ENCODE measurements at regions not wholly inside any gene's neighbourhood (a gene's known extent, or its start where the extent isn't known, plus 50 kb on each side); places are given as distances from the start of the nearest gene placed in this dataset.

DNA sequence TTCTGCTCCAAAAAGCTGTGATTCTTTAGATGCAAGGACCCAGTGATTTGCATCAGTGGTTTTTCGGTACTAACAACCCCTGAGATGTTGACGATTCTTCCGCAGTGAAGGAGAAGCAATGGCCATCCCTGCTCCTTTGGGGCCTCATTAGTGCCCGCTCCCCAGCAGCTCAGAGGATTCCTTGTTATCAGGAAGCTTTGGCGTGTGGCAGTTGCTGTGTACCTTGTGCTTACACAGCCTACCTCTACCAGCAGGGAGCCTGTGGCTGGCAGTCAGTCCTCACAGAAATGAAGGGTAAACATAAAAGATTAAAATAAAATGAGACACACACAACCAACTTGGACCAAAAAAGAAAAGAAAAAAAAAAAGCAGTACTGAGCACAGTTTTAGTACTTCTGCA is 55.2 kb downstream of the CNTN3 start:
- TF ChIP-seq, protein P1, sequence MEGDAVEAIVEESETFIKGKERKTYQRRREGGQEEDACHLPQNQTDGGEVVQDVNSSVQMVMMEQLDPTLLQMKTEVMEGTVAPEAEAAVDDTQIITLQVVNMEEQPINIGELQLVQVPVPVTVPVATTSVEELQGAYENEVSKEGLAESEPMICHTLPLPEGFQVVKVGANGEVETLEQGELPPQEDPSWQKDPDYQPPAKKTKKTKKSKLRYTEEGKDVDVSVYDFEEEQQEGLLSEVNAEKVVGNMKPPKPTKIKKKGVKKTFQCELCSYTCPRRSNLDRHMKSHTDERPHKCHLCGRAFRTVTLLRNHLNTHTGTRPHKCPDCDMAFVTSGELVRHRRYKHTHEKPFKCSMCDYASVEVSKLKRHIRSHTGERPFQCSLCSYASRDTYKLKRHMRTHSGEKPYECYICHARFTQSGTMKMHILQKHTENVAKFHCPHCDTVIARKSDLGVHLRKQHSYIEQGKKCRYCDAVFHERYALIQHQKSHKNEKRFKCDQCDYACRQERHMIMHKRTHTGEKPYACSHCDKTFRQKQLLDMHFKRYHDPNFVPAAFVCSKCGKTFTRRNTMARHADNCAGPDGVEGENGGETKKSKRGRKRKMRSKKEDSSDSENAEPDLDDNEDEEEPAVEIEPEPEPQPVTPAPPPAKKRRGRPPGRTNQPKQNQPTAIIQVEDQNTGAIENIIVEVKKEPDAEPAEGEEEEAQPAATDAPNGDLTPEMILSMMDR (conservative IDR thresholded peaks at IDR 0.05; ENCODE audit: low read depth, low read length) = no peak
- no peak for TF ChIP-seq EZH2 (IDR thresholded peaks at IDR 0.05; ENCODE audit: borderline replicate concordance, low read depth, low read length, poor library complexity, severe bottlenecking)
- intact Hi-C loops (cut with micrococcal nuclease; ENCODE audit: unreplicated experiment) = no loop called here
- no peak overlapping the region for H3K4me3 ChIP-seq (ENCODE audit: low read depth, low read length, poor library complexity, severe bottlenecking)
- H3K27me3 ChIP-seq (replicated peaks; ENCODE audit: insufficient read depth, low read depth, low read length, poor library complexity) = no peaks in the 10 kb centered on the region
- POLR2A ChIA-PET (ENCODE audit: low non-redundant PET) = no interaction called here
- H3K4me1 ChIP-seq (ENCODE audit: insufficient read depth, low read length, poor library complexity, severe bottlenecking) = no peaks in the 10 kb centered on the region
- no peak overlapping the region for H3K27ac ChIP-seq (ENCODE audit: low read depth, low read length, poor library complexity, severe bottlenecking)
- no peak for DNase-seq (ENCODE audit: low spot score)
- no TSS peak for BruUV-seq (replicated peaks)
- no peaks in the 10 kb centered on the region for H3K36me3 ChIP-seq (ENCODE audit: insufficient read depth, low read length, poor library complexity, severe bottlenecking)
- CTCF ChIA-PET = no interaction called here
- no peaks in the 10 kb centered on the region for H3K9me3 ChIP-seq (ENCODE audit: low read depth, low read length, poor library complexity, severe bottlenecking)

- BruUV-seq (replicated peaks) = no TSS peak
- TF ChIP-seq EZH2 (IDR thresholded peaks at IDR 0.05; ENCODE audit: borderline replicate concordance, low read depth, low read length, poor library complexity, severe bottlenecking) = no peak
- TF ChIP-seq, protein P1 (conservative IDR thresholded peaks at IDR 0.05; ENCODE audit: low read depth, low read length) = no peak
- H3K27me3 ChIP-seq (replicated peaks; ENCODE audit: insufficient read depth, low read depth, low read length, poor library complexity) = no peaks in the 10 kb centered on the region
- H3K36me3 ChIP-seq (ENCODE audit: insufficient read depth, low read length, poor library complexity, severe bottlenecking) = no peaks in the 10 kb centered on the region
- POLR2A ChIA-PET (ENCODE audit: low non-redundant PET) = no interaction called here
- CTCF ChIA-PET = no interaction called here
- no peaks in the 10 kb centered on the region for H3K4me1 ChIP-seq (ENCODE audit: insufficient read depth, low read length, poor library complexity, severe bottlenecking)
- no peak overlapping the region for H3K27ac ChIP-seq (ENCODE audit: low read depth, low read length, poor library complexity, severe bottlenecking)
- H3K4me3 ChIP-seq (ENCODE audit: low read depth, low read length, poor library complexity, severe bottlenecking) = no peak overlapping the region
- no peaks in the 10 kb centered on the region for H3K9me3 ChIP-seq (ENCODE audit: low read depth, low read length, poor library complexity, severe bottlenecking)
- intact Hi-C loops (cut with micrococcal nuclease; ENCODE audit: unreplicated experiment) = no loop called here
- no peak for DNase-seq (ENCODE audit: low spot score)
Observed at GRCh38 chr3:74550686-74551085, 63.8 kb downstream of the CNTN3 start.

- H3K4me1 ChIP-seq (ENCODE audit: insufficient read depth, low read length, poor library complexity, severe bottlenecking) = no peaks in the 10 kb centered on the region
- CTCF ChIA-PET = no interaction called here
- no peak overlapping the region for H3K27ac ChIP-seq (ENCODE audit: low read depth, low read length, poor library complexity, severe bottlenecking)
- no peak for DNase-seq (ENCODE audit: low spot score)
- no peaks in the 10 kb centered on the region for H3K9me3 ChIP-seq (ENCODE audit: low read depth, low read length, poor library complexity, severe bottlenecking)
- POLR2A ChIA-PET (ENCODE audit: low non-redundant PET) = no interaction called here
- TF ChIP-seq EZH2 (IDR thresholded peaks at IDR 0.05; ENCODE audit: borderline replicate concordance, low read depth, low read length, poor library complexity, severe bottlenecking) = no peak
- TF ChIP-seq, protein P1 (conservative IDR thresholded peaks at IDR 0.05; ENCODE audit: low read depth, low read length) = no peak
- no peaks in the 10 kb centered on the region for H3K36me3 ChIP-seq (ENCODE audit: insufficient read depth, low read length, poor library complexity, severe bottlenecking)
- BruUV-seq (replicated peaks) = no TSS peak
- intact Hi-C loops (cut with micrococcal nuclease; ENCODE audit: unreplicated experiment) = no loop called here
- no peak overlapping the region for H3K4me3 ChIP-seq (ENCODE audit: low read depth, low read length, poor library complexity, severe bottlenecking)
- no peaks in the 10 kb centered on the region for H3K27me3 ChIP-seq (replicated peaks; ENCODE audit: insufficient read depth, low read depth, low read length, poor library complexity)
Observed at GRCh38 chr3:74546426-74546825, 68.0 kb downstream of the CNTN3 start.
